GM20000 (cell line): ENCODE measurements at regions not wholly inside any gene's neighbourhood (a gene's known extent, or its start where the extent isn't known, plus 50 kb on each side); places are given as distances from the start of the nearest gene placed in this dataset.
"Not testable (repeated sequence)": the region's sequence is repeated elsewhere in the genome, so short reads cannot be mapped to it uniquely, and the experiment has no call there.

Source experiments
- DNase-seq: peaks from one replicate; pipeline ENCODE4 v3.0.0; 2012; ENCODE audit warnings: low spot score
- CTCF ChIP-seq: IDR thresholded peaks from 2 replicates; pipeline ENCODE4 v1.5.1; 2012; ENCODE audit warnings: mild to moderate bottlenecking, control low read depth; ENCODE audit errors: extremely low read depth, missing control alignments

- no peak for DNase-seq
- no peak for TF ChIP-seq CTCF
These were observed 275.5 kb downstream of the FAM181B start for GRCh38 chr11:82458147-82458546.

- TF ChIP-seq CTCF, result no peak
- no peak for DNase-seq
These were observed 282.7 kb downstream of the FAM181B start for GRCh38 chr11:82450996-82451395.

GRCh38 chr11:82406611-82407010 is 327.1 kb downstream of the FAM181B start:
- TF ChIP-seq CTCF, result no peak
- no peak for DNase-seq

- DNase-seq, result no peak
- no peak for TF ChIP-seq CTCF
These were observed 328.2 kb downstream of the FAM181B start for GRCh38 chr11:82405421-82405820.

- no peak for DNase-seq
- TF ChIP-seq CTCF, result no peak
These were observed 328.7 kb downstream of the FAM181B start for GRCh38 chr11:82404981-82405380.

GRCh38 chr11:82403640-82404305 is 329.9 kb downstream of the FAM181B start:
- no peak for DNase-seq
- no peak for TF ChIP-seq CTCF

- no peak for TF ChIP-seq CTCF
- DNase-seq, result no peak
These were observed 335.3 kb downstream of the FAM181B start for GRCh38 chr11:82398300-82398815.

- DNase-seq, result not testable (repeated sequence)
These were observed 337.0 kb downstream of the FAM181B start for GRCh38 chr11:82396639-82397038.
